ENCODE measurements at regions not wholly inside any gene's neighbourhood (a gene's known extent, or its start where the extent isn't known, plus 50 kb on each side); places are given as distances from the start of the nearest gene placed in this dataset.
"Not testable (repeated sequence)": the region's sequence is repeated elsewhere in the genome, so short reads cannot be mapped to it uniquely, and the experiment has no call there.

- no peak for DNase-seq
Measured at GRCh38 chr16:76023835-76024234, 253.4 kb upstream of the CNTNAP4 start.

- no peak for DNase-seq
Measured at GRCh38 chr16:76035689-76036088, 241.5 kb upstream of the CNTNAP4 start.

GRCh38 chr16:76038097-76038496 lies 239.1 kb upstream of the CNTNAP4 start:
- no peak for DNase-seq

GRCh38 chr16:76052725-76053124 lies 224.5 kb upstream of the CNTNAP4 start:
- DNase-seq, result no peak

- no peak for DNase-seq
Measured at GRCh38 chr16:76059186-76059585, 218.0 kb upstream of the CNTNAP4 start.

GRCh38 chr16:76059701-76060100 lies 217.5 kb upstream of the CNTNAP4 start:
- no peak for DNase-seq

GRCh38 chr16:76071690-76072089 lies 205.5 kb upstream of the CNTNAP4 start:
- no peak for DNase-seq

GRCh38 chr16:76081967-76082366 lies 195.2 kb upstream of the CNTNAP4 start:
- no peak for DNase-seq

GRCh38 chr16:76106647-76107046 lies 170.6 kb upstream of the CNTNAP4 start:
- DNase-seq, result no peak

GRCh38 chr16:76108460-76108859 lies 168.7 kb upstream of the CNTNAP4 start:
- DNase-seq, result no peak

GRCh38 chr16:76114681-76115080 lies 162.5 kb upstream of the CNTNAP4 start:
- DNase-seq, result no peak

GRCh38 chr16:76118344-76118743 lies 158.9 kb upstream of the CNTNAP4 start:
- no peak for DNase-seq

- DNase-seq, result no peak
Measured at GRCh38 chr16:76121636-76122035, 155.6 kb upstream of the CNTNAP4 start.

- DNase-seq, result no peak
Measured at GRCh38 chr16:76123966-76124365, 153.2 kb upstream of the CNTNAP4 start.

GRCh38 chr16:76125871-76126270 lies 151.3 kb upstream of the CNTNAP4 start:
- no peak for DNase-seq

- DNase-seq, result not testable (repeated sequence)
Measured at GRCh38 chr16:76138056-76138455, 139.1 kb upstream of the CNTNAP4 start.

- DNase-seq, result no peak
Measured at GRCh38 chr16:76157629-76158028, 119.6 kb upstream of the CNTNAP4 start.

GRCh38 chr16:76162046-76162445 lies 115.2 kb upstream of the CNTNAP4 start:
- DNase-seq, result no peak

- DNase-seq, result no peak
Measured at GRCh38 chr16:76164970-76165558, 112.1 kb upstream of the CNTNAP4 start.

GRCh38 chr16:76175718-76176117 lies 101.5 kb upstream of the CNTNAP4 start:
- no peak for DNase-seq

- no peak for DNase-seq
Measured at GRCh38 chr16:76176153-76176552, 101.0 kb upstream of the CNTNAP4 start.

- DNase-seq, result no peak
Measured at GRCh38 chr16:76176616-76177015, 100.6 kb upstream of the CNTNAP4 start.

GRCh38 chr16:76182041-76182635 lies 95.1 kb upstream of the CNTNAP4 start:
- no peak for DNase-seq

GRCh38 chr16:76183647-76184046 lies 93.6 kb upstream of the CNTNAP4 start:
- DNase-seq, result no peak

GRCh38 chr16:76190057-76190456 lies 87.1 kb upstream of the CNTNAP4 start:
- no peak for DNase-seq

All from HCEC 1CT (cell line).